ENCODE measurements at regions not wholly inside any gene's neighbourhood (a gene's known extent, or its start where the extent isn't known, plus 50 kb on each side); places are given as distances from the start of the nearest gene placed in this dataset.
"Not testable (repeated sequence)": the region's sequence is repeated elsewhere in the genome, so short reads cannot be mapped to it uniquely, and the experiment has no call there.

DNA sequence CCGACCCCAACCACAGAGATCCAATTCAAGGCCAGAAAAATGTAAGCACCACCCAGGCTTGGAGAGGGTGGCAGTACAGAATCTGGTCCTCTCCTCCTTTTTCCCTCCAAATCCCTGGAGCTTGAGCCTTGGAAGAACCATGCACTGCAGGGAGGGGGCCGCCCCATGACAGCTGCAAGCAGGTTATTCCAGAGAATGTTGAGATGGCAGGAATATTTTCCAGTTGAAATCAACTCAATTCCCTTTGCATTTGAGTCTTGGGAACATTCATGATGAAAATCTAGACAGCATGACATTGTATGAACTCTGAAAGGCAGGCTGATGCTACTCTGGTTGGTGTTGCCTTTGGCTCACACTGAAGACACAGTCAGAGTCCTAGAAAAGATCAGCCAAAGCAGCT, 386.6 kb upstream of the FGF16 start:
- TF ChIP-seq, protein P1, sequence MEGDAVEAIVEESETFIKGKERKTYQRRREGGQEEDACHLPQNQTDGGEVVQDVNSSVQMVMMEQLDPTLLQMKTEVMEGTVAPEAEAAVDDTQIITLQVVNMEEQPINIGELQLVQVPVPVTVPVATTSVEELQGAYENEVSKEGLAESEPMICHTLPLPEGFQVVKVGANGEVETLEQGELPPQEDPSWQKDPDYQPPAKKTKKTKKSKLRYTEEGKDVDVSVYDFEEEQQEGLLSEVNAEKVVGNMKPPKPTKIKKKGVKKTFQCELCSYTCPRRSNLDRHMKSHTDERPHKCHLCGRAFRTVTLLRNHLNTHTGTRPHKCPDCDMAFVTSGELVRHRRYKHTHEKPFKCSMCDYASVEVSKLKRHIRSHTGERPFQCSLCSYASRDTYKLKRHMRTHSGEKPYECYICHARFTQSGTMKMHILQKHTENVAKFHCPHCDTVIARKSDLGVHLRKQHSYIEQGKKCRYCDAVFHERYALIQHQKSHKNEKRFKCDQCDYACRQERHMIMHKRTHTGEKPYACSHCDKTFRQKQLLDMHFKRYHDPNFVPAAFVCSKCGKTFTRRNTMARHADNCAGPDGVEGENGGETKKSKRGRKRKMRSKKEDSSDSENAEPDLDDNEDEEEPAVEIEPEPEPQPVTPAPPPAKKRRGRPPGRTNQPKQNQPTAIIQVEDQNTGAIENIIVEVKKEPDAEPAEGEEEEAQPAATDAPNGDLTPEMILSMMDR (IDR thresholded peaks at IDR 0.05): no peak
- TF ChIP-seq ZFX (IDR thresholded peaks at IDR 0.05; ENCODE audit: borderline replicate concordance): no peak
- no peak overlapping the region for H3K27ac ChIP-seq

DNA sequence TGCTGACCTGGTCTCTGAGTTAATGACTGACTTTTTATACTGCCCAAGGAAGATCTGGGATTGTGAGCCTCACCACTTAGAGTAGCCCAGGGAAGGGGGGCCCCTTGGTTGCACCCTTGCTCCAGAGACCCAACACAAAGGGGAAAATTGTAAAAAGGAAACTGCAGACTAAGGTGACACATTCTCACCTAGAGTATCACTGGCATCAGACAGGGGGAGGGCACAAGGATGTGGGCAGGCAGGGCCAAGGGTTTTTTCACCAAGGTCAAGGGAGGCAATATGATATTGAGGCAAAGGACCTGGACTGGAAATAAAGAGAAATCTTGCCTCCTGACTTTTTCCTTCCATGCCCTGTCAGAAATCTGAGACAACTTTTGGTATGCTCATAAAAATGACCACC, 386.2 kb upstream of the FGF16 start:
- no peak overlapping the region for H3K27ac ChIP-seq
- TF ChIP-seq ZFX (IDR thresholded peaks at IDR 0.05; ENCODE audit: borderline replicate concordance): no peak
- TF ChIP-seq, protein P1 (IDR thresholded peaks at IDR 0.05): no peak

DNA sequence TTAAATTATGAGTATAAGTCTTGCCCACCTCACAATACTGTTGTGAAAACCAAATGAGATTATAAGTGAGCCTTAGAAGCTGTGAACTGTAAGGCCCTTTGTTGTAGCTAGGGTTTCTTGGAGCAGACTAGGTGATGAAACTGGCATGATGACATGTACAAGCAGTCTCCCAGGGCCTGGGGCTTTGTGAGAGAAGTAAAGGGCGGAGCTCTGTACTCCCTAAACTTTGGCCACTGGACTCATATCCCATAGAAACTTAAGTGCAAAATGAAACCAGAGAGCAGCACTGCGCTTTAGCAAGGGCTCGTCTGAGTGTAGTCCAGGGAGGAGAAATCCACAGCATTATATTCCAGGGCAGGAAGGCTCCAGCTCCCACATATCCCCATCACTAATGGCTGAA, 385.6 kb upstream of the FGF16 start:
- H3K27ac ChIP-seq: no peak overlapping the region
- no peak for TF ChIP-seq ZFX (IDR thresholded peaks at IDR 0.05; ENCODE audit: borderline replicate concordance)
- TF ChIP-seq, protein P1 (IDR thresholded peaks at IDR 0.05): no peak

DNA sequence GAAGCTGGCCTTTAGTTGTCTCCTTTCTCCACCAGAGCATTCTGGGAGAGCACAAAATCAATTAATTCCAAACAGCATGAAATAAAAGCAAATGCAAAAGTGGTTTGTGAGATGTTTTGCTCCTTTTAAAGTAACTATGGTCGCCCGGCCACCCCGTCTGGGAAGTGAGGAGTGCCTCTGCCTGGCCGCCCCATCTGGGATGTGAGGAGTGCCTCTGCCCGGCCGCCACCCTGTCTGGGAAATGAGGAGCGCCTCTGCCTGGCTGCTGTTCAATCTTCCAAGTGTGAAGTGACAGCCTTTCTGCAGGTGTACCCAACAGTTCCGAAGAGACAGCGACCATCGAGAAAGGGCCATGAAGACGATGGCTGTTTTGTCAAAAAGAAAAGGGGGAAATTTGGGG, 381.3 kb upstream of the FGF16 start:
- H3K27ac ChIP-seq: no peak overlapping the region
- no peak for TF ChIP-seq ZFX (IDR thresholded peaks at IDR 0.05; ENCODE audit: borderline replicate concordance)
- TF ChIP-seq, protein P1 (IDR thresholded peaks at IDR 0.05): no peak

DNA sequence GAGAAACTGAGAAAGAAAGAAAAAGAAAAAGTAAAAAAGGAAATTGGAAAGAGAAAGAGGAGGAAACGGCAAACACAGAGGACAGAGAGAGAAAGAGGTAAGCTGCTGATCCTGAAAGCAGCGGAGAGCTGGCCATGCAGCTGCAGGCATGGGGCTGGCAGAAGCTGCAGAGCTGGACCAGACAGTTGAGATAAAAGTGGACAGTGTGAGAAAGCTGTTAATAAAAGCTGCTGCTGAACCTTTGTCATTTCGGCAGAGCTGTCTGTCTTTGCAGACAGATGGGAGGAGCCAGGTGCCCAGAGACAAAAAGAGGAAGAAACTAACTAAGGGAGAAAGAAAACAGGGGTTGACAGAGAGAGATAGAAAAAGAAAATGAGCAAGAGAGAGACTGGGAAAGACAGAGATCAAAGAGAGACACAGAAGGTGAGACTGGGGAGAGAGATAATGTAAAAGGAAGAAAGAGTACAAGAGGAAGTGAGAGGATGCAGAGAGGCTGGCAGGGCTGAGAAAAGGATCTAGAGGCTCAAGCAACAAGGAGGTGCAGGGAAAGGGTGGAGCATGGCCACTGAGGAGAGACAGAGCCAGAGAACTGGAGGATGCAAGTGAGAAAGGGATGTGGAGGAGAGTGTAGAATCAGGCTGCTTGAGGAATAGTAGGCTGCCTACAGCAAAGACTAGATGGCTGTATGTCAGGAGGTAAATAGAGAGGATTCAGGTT, 376.8 kb upstream of the FGF16 start:
- TF ChIP-seq, protein P1 (IDR thresholded peaks at IDR 0.05): no peak
- TF ChIP-seq ZFX (IDR thresholded peaks at IDR 0.05; ENCODE audit: borderline replicate concordance): no peak
- no peak overlapping the region for H3K27ac ChIP-seq

DNA sequence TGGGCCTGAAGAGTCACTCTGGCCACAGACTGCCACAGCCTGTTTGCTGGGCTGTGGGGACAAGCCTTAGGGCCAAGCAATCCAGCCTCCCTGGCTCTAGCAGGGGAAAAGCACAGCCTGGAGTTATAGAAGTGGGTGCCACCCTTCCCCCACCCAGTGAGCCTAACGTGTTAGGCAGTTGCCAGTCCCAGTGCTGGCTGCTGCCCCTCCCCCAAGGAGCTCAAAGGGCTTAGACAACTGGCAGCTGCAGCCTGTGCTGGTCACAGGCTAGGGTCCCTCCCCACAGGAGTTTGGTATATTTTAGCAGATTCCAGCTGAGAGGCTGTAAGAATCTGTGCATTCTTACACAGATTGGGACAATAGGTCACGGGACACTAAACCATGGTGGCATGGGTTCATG, 370.3 kb upstream of the FGF16 start:
- no peak overlapping the region for H3K27ac ChIP-seq
- TF ChIP-seq ZFX (IDR thresholded peaks at IDR 0.05; ENCODE audit: borderline replicate concordance): no peak
- TF ChIP-seq, protein P1 (IDR thresholded peaks at IDR 0.05): no peak

DNA sequence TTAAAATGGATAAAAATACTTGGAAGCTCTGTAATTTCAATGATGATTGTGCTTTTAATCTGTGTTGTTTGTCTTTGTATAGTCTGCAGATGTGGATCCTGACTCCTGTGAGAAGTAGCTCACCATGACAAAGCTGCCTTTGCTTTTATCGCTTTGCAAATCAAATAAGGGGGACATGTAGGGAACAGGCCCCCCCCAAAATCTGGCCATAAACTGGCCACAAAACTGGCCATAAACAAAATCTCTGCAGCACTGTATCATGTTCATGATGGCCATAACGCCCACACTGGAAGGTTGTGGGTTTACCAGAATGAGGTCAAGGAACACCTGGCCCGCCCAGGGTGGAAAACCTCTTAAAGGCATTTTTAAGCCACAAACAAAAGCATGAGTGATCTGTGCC, 366.0 kb upstream of the FGF16 start:
- H3K27ac ChIP-seq: not testable (repeated sequence)

DNA sequence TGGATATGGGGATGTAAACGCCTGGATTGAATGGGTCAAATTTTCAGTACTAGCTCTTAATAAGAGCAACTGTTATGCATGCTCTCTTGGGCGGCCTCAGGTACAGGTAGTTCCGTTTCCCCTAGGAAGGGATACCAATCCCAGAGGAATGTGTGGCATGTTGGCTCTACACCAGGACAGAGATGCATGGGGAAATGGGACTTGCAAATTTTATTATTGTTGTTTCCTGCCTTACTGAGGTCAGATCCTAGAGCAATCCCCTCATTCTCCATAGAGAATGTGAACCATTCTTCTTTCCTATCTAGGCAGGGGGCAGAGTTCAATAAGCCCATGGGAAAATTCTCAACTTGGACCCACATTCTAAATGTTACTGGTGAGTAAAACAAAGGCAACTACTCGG, 361.8 kb upstream of the FGF16 start:
- TF ChIP-seq, protein P1 (IDR thresholded peaks at IDR 0.05): no peak
- no peak for TF ChIP-seq ZFX (IDR thresholded peaks at IDR 0.05; ENCODE audit: borderline replicate concordance)
- H3K27ac ChIP-seq: no peak overlapping the region

Data from 22Rv1 (cell line).